Hepatocyte (in vitro differentiated cells): ENCODE measurements at regions not wholly inside any gene's neighbourhood (a gene's known extent, or its start where the extent isn't known, plus 50 kb on each side); places are given as distances from the start of the nearest gene placed in this dataset.

ENCODE experiments used
- EZH2 ChIP-seq: fragments of 200-600 bp; sonication (generic); IDR thresholded peaks from 2 replicates; pipeline ENCODE4 v1.6.1; 2016; ENCODE audit warnings: antibody characterized with exemption, mild to moderate bottlenecking, borderline replicate concordance
- TF ChIP-seq, protein P1 (sequence below): fragments of 200-600 bp; sonication (generic); IDR thresholded peaks from 2 replicates; pipeline ENCODE4 v1.5.1; 2016; ENCODE audit warnings: antibody characterized with exemption, mild to moderate bottlenecking; ENCODE audit not compliant: poor library complexity

GRCh38 chr3:124273651-124274050 lies 281.7 kb upstream of the ROPN1 start:
- TF ChIP-seq, protein P1, sequence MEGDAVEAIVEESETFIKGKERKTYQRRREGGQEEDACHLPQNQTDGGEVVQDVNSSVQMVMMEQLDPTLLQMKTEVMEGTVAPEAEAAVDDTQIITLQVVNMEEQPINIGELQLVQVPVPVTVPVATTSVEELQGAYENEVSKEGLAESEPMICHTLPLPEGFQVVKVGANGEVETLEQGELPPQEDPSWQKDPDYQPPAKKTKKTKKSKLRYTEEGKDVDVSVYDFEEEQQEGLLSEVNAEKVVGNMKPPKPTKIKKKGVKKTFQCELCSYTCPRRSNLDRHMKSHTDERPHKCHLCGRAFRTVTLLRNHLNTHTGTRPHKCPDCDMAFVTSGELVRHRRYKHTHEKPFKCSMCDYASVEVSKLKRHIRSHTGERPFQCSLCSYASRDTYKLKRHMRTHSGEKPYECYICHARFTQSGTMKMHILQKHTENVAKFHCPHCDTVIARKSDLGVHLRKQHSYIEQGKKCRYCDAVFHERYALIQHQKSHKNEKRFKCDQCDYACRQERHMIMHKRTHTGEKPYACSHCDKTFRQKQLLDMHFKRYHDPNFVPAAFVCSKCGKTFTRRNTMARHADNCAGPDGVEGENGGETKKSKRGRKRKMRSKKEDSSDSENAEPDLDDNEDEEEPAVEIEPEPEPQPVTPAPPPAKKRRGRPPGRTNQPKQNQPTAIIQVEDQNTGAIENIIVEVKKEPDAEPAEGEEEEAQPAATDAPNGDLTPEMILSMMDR: no peak
- no peak for TF ChIP-seq EZH2
